Body of pancreas (tissue), 4 donors: ENCODE measurements at regions not wholly inside any gene's neighbourhood (a gene's known extent, or its start where the extent isn't known, plus 50 kb on each side); places are given as distances from the start of the nearest gene placed in this dataset.

Source experiments
- ATAC-seq: fragments of 150-250 bp; one replicate; pipeline ENCODE4 v1.9.1; 2016
- DNase-seq, 4 donors: peaks; one replicate each; pipeline ENCODE4 v3.0.0-alpha.2; 2019
- H3K27ac ChIP-seq, 4 donors: fragments of 200-600 bp; sonication (generic); 1 replicate in 3 of 4; 2 replicates in 1 of 4; pipeline versions ENCODE4 v1.5.1 to v1.6.1; 2016 to 2019; ENCODE audit warnings: mild to moderate bottlenecking in 1 of 4, mixed read lengths in 1 of 4, moderate library complexity in 1 of 4
- H3K27me3 ChIP-seq, 2 donors: fragments of 200-600 bp; sonication (generic); one replicate each; pipeline ENCODE4 v1.6.0; 2016; ENCODE audit warnings: mild to moderate bottlenecking in 1 of 2
- H3K36me3 ChIP-seq, 2 donors: fragments of 200-600 bp; sonication (generic); replicated peaks in 1 of 2; 2 replicates each; pipeline ENCODE4 v1.5.1; 2016; ENCODE audit warnings: low read depth in 2 of 2; ENCODE audit not compliant: insufficient read depth in 1 of 2
- H3K4me1 ChIP-seq: fragments of 200-600 bp; sonication (generic); one replicate; pipeline ENCODE4 v1.6.0; 2016
- H3K4me3 ChIP-seq, 2 donors: fragments of 200-600 bp; sonication (generic); 1 replicate in 1 of 2; 2 replicates in 1 of 2; pipeline ENCODE4 v1.5.1; 2016 to 2019
- H3K9me3 ChIP-seq, 3 donors: fragments of 200-600 bp; sonication (generic); 1 replicate in 2 of 3; 2 replicates in 1 of 3; pipeline ENCODE4 v1.5.1; 2016
- POLR2A ChIP-seq, 3 donors: fragments of 450-650 bp; IDR thresholded peaks; one replicate each; pipeline ENCODE4 v1.6.1; 2016; ENCODE audit warnings: antibody characterized with exemption in 3 of 3, mild to moderate bottlenecking in 2 of 3
- WGBS, 2 donors: methylation state at CpG; one replicate each; pipeline ENCODE4 v1.1.5; 2017; 5-methylcytosine and 5-hydroxymethylcytosine counted together
- intact Hi-C: fragments of 100-400 bp; cut with DNase I; formaldehyde crosslinking; loops from one replicate; pipeline ENCODE4 v1.15.1; 2023
- TF ChIP-seq, protein P1 (sequence below), 7 experiments: fragments of 450-650 bp in 4 of 7; fragments of 200-600 bp in 3 of 7; sonication (generic) in 3 of 7; IDR thresholded peaks; one replicate each; pipeline ENCODE4 v1.5.1; 2016 to 2019; ENCODE audit warnings: antibody characterized with exemption in 7 of 7

DNA sequence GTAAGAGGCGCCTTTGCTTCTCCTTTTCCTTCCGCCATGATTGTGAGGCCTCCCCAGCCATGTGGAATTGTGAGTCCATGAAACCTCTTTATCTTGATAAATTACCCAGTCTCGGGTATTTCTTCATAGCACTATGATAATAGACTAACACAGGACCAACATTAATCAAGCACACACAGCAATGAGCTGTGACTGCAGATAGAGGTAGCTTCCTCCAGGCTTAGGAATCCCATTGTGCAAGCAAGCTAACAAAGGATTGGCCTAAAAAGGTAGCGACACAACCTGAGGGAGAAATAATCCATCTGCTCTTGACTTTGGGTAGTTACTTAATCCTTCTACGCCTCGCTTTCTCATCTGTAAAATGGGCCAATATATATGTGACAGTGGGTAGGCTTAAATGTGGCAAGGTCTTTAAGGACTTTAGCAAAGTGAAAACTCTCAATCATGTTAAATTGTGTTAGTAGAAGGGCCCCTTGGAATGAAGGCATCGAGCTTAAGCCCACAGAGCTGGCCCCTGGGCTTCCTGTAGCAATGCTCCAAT lies 393.6 kb downstream of the SOX9 start:
- intact Hi-C loops: no loop called here
- TF ChIP-seq, protein P1, sequence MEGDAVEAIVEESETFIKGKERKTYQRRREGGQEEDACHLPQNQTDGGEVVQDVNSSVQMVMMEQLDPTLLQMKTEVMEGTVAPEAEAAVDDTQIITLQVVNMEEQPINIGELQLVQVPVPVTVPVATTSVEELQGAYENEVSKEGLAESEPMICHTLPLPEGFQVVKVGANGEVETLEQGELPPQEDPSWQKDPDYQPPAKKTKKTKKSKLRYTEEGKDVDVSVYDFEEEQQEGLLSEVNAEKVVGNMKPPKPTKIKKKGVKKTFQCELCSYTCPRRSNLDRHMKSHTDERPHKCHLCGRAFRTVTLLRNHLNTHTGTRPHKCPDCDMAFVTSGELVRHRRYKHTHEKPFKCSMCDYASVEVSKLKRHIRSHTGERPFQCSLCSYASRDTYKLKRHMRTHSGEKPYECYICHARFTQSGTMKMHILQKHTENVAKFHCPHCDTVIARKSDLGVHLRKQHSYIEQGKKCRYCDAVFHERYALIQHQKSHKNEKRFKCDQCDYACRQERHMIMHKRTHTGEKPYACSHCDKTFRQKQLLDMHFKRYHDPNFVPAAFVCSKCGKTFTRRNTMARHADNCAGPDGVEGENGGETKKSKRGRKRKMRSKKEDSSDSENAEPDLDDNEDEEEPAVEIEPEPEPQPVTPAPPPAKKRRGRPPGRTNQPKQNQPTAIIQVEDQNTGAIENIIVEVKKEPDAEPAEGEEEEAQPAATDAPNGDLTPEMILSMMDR (IDR thresholded peaks at IDR 0.05): no peak
- TF ChIP-seq POLR2A (IDR thresholded peaks at IDR 0.05): no peak
- Histone ChIP-seq H3K27ac (peak overlapping the region; percentile 49 to 96 (median 90)), H3K9me3 (no peaks in the 10 kb centered on the region), H3K4me1 (peaks cover 73% of the 10 kb centered on the region), H3K27me3 (no peaks in the 10 kb centered on the region), H3K4me3 (no peak overlapping the region), H3K36me3 (no peaks in the 10 kb centered on the region)
- 76 to 87% methylated on average over 7 of the region's 7 CpGs for WGBS, 2 donors
- DNase-seq: no peak
- ATAC-seq: no peak

DNA sequence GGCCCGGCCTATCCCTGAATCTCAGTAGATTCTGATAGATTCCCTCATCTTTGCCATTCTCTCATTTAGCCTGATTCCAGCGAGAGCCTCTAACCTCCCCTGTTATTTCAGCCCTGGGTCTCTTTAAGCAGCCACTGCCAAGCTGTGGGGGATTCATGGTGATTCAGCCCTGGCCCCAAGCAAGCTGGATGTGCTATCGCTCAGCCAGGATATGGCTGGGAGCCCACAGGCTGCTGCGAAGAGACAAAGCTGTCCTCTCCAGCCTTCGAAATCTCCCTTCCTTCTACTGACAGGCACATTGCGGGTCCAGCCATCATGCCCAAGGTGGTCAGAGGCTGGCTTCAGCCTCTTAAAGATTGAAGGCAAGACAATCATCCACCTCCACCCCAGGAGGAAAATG lies 394.1 kb downstream of the SOX9 start:
- H3K27ac ChIP-seq: peak overlapping the region; percentile 49 to 96 (median 90)
- no peaks in the 10 kb centered on the region for H3K9me3 ChIP-seq
- DNase-seq: peak in 3 of 4 donors; percentile 46 to 57 (median 57)
- no peak overlapping the region for H3K4me3 ChIP-seq
- peaks cover 76% of the 10 kb centered on the region for H3K4me1 ChIP-seq
- ATAC-seq: no peak
- intact Hi-C loops: no loop called here
- 45 to 52% methylated on average over 4 to 6 of the region's 6 CpGs for WGBS, 2 donors
- H3K27me3 ChIP-seq: no peaks in the 10 kb centered on the region
- H3K36me3 ChIP-seq: no peaks in the 10 kb centered on the region
- no peak for TF ChIP-seq POLR2A (IDR thresholded peaks at IDR 0.05)
- TF ChIP-seq, protein P1 (IDR thresholded peaks at IDR 0.05): no peak

DNA sequence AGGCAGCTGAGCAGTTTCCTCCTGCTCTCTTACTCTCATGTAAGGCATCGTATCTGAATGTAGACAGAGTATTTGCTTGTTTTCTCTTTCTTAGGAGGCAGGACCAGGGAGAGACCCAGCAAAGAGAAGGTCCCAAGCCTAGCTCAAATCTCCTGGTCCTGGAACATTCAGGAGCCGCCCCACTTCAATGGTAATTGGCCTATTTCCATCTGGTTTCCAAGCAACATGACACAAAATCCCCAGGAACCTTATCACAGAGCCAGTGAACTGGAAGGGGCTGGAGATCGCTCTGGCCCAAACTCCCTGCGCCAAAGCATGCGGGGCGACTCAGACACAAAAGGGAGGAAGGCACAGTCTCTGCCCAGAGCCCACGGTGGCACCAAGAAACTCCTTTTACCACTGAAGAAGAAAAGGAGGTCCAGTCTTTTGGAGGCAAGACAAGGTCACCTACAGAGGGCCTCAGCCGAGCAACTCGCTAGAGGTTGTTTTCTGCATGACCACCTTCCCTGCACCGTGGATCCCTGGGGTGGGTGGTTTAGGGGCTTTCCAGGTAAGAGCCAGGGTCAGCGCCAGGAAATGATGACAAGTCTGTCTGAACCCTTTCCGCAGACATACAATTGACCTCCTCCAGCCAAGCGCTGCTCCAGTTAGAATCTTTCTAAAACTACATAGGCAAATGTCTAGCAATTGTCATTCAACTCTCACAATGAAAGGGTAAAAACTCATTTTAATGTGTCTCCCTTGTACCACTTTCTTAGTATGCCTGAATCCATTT lies 394.7 kb downstream of the SOX9 start:
- TF ChIP-seq, protein P1 (IDR thresholded peaks at IDR 0.05): peak in 1 of 7 experiments; percentile 3
- no peak for TF ChIP-seq POLR2A (IDR thresholded peaks at IDR 0.05)
- DNase-seq (peak; percentile 52 to 75 (median 66)), ATAC-seq (peak; percentile 50)
- Histone ChIP-seq H3K4me3 (no peak overlapping the region), H3K4me1 (peaks cover 72% of the 10 kb centered on the region), H3K9me3 (no peaks in the 10 kb centered on the region), H3K27ac (peak overlapping the region; percentile 49 to 96 (median 90)), H3K27me3 (no peaks in the 10 kb centered on the region), H3K36me3 (no peaks in the 10 kb centered on the region)
- 27 to 36% methylated on average over 13 of the region's 13 CpGs for WGBS, 2 donors
- intact Hi-C loops: no loop called here

DNA sequence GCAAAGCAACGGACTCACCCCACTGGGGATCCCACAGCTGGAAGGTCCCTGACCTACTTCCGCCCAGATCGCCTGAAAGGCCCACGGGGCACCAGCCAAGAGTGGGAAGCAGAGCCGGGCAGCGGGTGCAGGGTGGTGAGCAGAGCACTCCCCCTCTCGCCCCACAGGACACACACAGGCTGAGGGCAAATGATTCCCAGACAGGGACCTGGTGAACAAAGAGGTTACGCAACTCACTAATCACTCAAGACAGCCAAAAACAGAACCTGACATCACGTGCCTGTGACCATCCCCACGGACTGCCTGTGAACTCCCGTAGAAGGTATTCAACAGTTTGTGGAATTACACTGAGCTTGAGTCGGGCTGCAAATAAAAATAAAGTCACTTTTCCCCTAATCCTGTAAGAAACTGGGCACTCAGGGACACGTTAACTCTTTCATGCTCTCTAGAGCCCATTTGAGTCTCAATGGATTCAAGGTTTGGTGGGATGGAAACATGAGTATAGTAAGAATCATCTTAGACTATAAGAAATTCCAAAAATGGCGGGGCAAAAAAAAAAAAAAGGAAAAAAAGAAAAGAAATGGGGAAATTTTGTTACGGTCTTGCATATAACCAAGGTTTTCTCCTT lies 396.1 kb downstream of the SOX9 start:
- no peaks in the 10 kb centered on the region for H3K36me3 ChIP-seq
- peak in 3 of 4 donors; percentile 20 to 39 (median 32) for DNase-seq
- intact Hi-C loops: no loop called here
- ATAC-seq: no peak
- peaks cover 68% of the 10 kb centered on the region for H3K4me1 ChIP-seq
- no peak overlapping the region for H3K4me3 ChIP-seq
- no peak for TF ChIP-seq POLR2A (IDR thresholded peaks at IDR 0.05)
- TF ChIP-seq, protein P1 (IDR thresholded peaks at IDR 0.05): no peak
- H3K27ac ChIP-seq: peak overlapping the region in 3 of 4 donors; percentile 89 to 96 (median 92)
- H3K27me3 ChIP-seq: no peaks in the 10 kb centered on the region
- no peaks in the 10 kb centered on the region for H3K9me3 ChIP-seq
- WGBS, 2 donors: 55 to 57% methylated on average over 15 of the region's 15 CpGs
